OCI-LY1 (cell line): ENCODE measurements at regions not wholly inside any gene's neighbourhood (a gene's known extent, or its start where the extent isn't known, plus 50 kb on each side); places are given as distances from the start of the nearest gene placed in this dataset.

ENCODE experiments used
- H2AFZ ChIP-seq: fragments of 200-600 bp; sonication (generic), shearing (Covaris generic); 2 replicates; pipeline ENCODE4 v1.6.0; 2014; ENCODE audit warnings: antibody characterized with exemption, mild to moderate bottlenecking, low read length
- H3F3A ChIP-seq: fragments of 200-600 bp; sonication (generic), shearing (Covaris generic); 2 replicates; pipeline ENCODE4 v1.6.0; 2014; ENCODE audit warnings: mild to moderate bottlenecking, antibody characterized with exemption, low read length, moderate library complexity; ENCODE audit not compliant: insufficient read depth
- H3K27ac ChIP-seq: fragments of 200-600 bp; sonication (generic); 2 replicates; pipeline ENCODE4 v1.5.1; 2014; ENCODE audit warnings: low read length, mixed run types, mild to moderate bottlenecking, low read depth; ENCODE audit not compliant: poor library complexity, severe bottlenecking
- H3K27me3 ChIP-seq: fragments of 200-600 bp; sonication (generic); 2 replicates; pipeline ENCODE4 v1.6.0; 2014; ENCODE audit warnings: antibody characterized with exemption, mild to moderate bottlenecking, low read length, moderate library complexity; ENCODE audit not compliant: insufficient read depth
- H3K36me3 ChIP-seq: fragments of 200-600 bp; sonication (generic); 2 replicates; pipeline ENCODE4 v1.6.1; 2014; ENCODE audit warnings: mild to moderate bottlenecking, antibody characterized with exemption, low read length, moderate library complexity, mixed read lengths; ENCODE audit not compliant: insufficient read depth
- H3K4me1 ChIP-seq: fragments of 200-600 bp; sonication (generic); 2 replicates; pipeline ENCODE4 v1.5.1; 2014; ENCODE audit warnings: mild to moderate bottlenecking, low read length, moderate library complexity; ENCODE audit not compliant: insufficient read depth, severe bottlenecking
- H3K4me2 ChIP-seq: fragments of 200-600 bp; sonication (generic), shearing (Covaris generic); 2 replicates; pipeline ENCODE4 v1.6.1; 2014; ENCODE audit warnings: low read length
- H3K4me3 ChIP-seq: fragments of 200-600 bp; sonication (generic); 2 replicates; pipeline ENCODE4 v1.5.1; 2014; ENCODE audit warnings: low read length, low read depth, mild to moderate bottlenecking, mixed read lengths; ENCODE audit not compliant: poor library complexity, severe bottlenecking
- H3K79me2 ChIP-seq: fragments of 200-600 bp; shearing (Covaris generic); 2 replicates; pipeline ENCODE4 v1.6.1; 2016; ENCODE audit warnings: mixed run types, low read length, mixed read lengths; ENCODE audit not compliant: insufficient read depth
- H3K9ac ChIP-seq: fragments of 200-600 bp; sonication (generic), shearing (Covaris generic); 2 replicates; pipeline ENCODE4 v1.6.1; 2014; ENCODE audit warnings: mild to moderate bottlenecking, low read length, mixed read lengths
- H3K9me2 ChIP-seq: fragments of 200-600 bp; sonication (generic), shearing (Covaris generic); 2 replicates; pipeline ENCODE4 v1.6.1; 2014; ENCODE audit warnings: low read depth, mild to moderate bottlenecking, low read length, mixed read lengths
- H3K9me3 ChIP-seq: fragments of 200-600 bp; shearing (Covaris generic); 2 replicates; pipeline ENCODE4 v1.6.1; 2014; ENCODE audit warnings: low read length, mixed read lengths
- H4K20me1 ChIP-seq: fragments of 200-600 bp; sonication (generic), shearing (Covaris generic); 2 replicates; pipeline ENCODE4 v1.6.0; 2016; ENCODE audit warnings: mild to moderate bottlenecking, low read length; ENCODE audit not compliant: insufficient read depth
- EZH2 ChIP-seq: fragments of 200-600 bp; sonication (generic), shearing (Covaris generic); IDR thresholded peaks from 2 replicates; pipeline ENCODE4 v1.8.0; 2017; ENCODE audit warnings: borderline replicate concordance, mixed run types, mild to moderate bottlenecking, antibody characterized with exemption, low read length, moderate library complexity, mixed read lengths
- TF ChIP-seq, protein P1 (sequence below): fragments of 200-600 bp; sonication (generic), shearing (Covaris generic); IDR thresholded peaks from 2 replicates; pipeline ENCODE4 v1.5.1; 2017; ENCODE audit warnings: mild to moderate bottlenecking, antibody characterized with exemption, low read length, moderate library complexity, mixed read lengths

DNA sequence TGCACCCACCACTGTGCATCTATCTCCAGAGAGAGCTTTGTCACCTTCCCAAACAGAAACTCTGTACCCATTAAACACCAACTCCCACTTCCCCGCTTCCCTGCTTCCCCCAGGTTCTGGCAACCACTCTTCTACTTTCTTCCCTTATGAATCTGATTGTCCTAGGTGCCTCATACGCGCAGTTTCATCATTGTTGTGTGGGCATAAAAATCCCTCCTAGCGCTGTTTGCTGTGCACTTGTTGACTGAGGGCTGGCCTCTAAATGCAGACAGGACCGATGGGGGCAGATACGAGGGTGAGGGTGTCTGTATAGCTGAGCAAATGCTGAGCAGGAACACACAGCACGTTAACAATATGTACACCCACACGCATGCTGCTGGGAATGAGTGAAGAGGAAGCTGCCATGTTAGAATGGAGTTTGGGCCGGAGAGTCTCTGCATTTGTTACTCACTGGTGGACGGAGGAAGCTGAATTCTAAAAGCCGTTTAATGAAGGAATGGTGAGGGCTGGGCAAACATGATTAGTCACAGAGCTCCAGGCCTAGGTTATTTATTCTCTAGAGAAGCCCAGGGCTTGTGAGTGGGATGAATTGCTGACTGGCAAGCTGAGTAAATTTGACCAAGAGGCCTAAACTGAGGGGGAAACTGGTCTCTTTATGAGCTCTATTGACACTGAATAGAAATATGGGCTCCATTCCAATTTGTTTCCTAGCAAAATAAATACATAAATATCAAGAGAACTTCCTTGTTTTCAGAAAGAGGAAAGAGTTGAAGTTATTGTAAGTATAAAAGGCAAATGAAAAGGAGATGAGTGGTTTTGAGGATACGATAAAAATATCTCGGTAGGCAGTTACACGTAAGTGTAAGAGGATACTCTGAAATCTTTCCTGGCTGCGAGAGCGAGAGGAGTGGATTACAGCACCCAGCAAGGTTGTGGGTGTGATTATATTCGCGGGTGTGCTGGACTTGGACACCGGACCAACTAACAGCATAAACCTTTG is 95.9 kb upstream of the RPS6KA3 start:
- Histone ChIP-seq H3K79me2 (no peaks in the 10 kb centered on the region), H3K4me3 (no peak overlapping the region), H3K9me2 (no peaks in the 10 kb centered on the region), H3K27ac (no peak overlapping the region), H3K4me2 (no peak overlapping the region), H3K36me3 (no peaks in the 10 kb centered on the region), H3K27me3 (no peaks in the 10 kb centered on the region), H4K20me1 (no peaks in the 10 kb centered on the region), H2AFZ (no peak overlapping the region), H3K9ac (no peak overlapping the region), H3F3A (no peaks in the 10 kb centered on the region), H3K9me3 (no peaks in the 10 kb centered on the region), H3K4me1 (no peaks in the 10 kb centered on the region)
- no peak for TF ChIP-seq EZH2
- TF ChIP-seq, protein P1, sequence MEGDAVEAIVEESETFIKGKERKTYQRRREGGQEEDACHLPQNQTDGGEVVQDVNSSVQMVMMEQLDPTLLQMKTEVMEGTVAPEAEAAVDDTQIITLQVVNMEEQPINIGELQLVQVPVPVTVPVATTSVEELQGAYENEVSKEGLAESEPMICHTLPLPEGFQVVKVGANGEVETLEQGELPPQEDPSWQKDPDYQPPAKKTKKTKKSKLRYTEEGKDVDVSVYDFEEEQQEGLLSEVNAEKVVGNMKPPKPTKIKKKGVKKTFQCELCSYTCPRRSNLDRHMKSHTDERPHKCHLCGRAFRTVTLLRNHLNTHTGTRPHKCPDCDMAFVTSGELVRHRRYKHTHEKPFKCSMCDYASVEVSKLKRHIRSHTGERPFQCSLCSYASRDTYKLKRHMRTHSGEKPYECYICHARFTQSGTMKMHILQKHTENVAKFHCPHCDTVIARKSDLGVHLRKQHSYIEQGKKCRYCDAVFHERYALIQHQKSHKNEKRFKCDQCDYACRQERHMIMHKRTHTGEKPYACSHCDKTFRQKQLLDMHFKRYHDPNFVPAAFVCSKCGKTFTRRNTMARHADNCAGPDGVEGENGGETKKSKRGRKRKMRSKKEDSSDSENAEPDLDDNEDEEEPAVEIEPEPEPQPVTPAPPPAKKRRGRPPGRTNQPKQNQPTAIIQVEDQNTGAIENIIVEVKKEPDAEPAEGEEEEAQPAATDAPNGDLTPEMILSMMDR = no peak

- H2AFZ ChIP-seq = no peak overlapping the region
- no peaks in the 10 kb centered on the region for H3K9me2 ChIP-seq
- no peaks in the 10 kb centered on the region for H3K79me2 ChIP-seq
- H3K9me3 ChIP-seq = no peaks in the 10 kb centered on the region
- no peaks in the 10 kb centered on the region for H3K27me3 ChIP-seq
- no peak overlapping the region for H3K4me3 ChIP-seq
- TF ChIP-seq EZH2 = no peak
- TF ChIP-seq, protein P1 = no peak
- H3K27ac ChIP-seq = no peak overlapping the region
- no peaks in the 10 kb centered on the region for H3F3A ChIP-seq
- H3K4me2 ChIP-seq = no peak overlapping the region
- H3K4me1 ChIP-seq = no peaks in the 10 kb centered on the region
- H3K36me3 ChIP-seq = no peaks in the 10 kb centered on the region
- no peaks in the 10 kb centered on the region for H4K20me1 ChIP-seq
- H3K9ac ChIP-seq = no peak overlapping the region
Measured at GRCh38 chrX:20361890-20362262, 95.2 kb upstream of the RPS6KA3 start.

GRCh38 chrX:20361081-20361889 is 94.6 kb upstream of the RPS6KA3 start:
- Histone ChIP-seq H3K4me1 (no peaks in the 10 kb centered on the region), H3K9ac (no peak overlapping the region), H3K9me2 (no peaks in the 10 kb centered on the region), H3K9me3 (no peaks in the 10 kb centered on the region), H3K4me3 (no peak overlapping the region), H3F3A (no peaks in the 10 kb centered on the region), H4K20me1 (no peaks in the 10 kb centered on the region), H3K36me3 (no peaks in the 10 kb centered on the region), H3K79me2 (no peaks in the 10 kb centered on the region), H2AFZ (no peak overlapping the region), H3K27me3 (no peaks in the 10 kb centered on the region), H3K4me2 (no peak overlapping the region), H3K27ac (no peak overlapping the region)
- TF ChIP-seq, protein P1 = no peak
- no peak for TF ChIP-seq EZH2
